ENCODE measurements at regions not wholly inside any gene's neighbourhood (a gene's known extent, or its start where the extent isn't known, plus 50 kb on each side); places are given as distances from the start of the nearest gene placed in this dataset.

GRCh38 chr10:129056734-129057689 is 410.0 kb upstream of the MGMT start:
- Histone ChIP-seq H3K4me3 (ENCODE audit: low read depth, low read length) (no peak overlapping the region), H3K79me2 (no peaks in the 10 kb centered on the region), H3K27ac (no peak overlapping the region), H3K4me2 (ENCODE audit: low read length) (no peak overlapping the region), H3K9me3 (ENCODE audit: control insufficient read depth, low read length) (no peaks in the 10 kb centered on the region), H3K36me3 (ENCODE audit: control insufficient read depth, insufficient read depth, low read length) (no peaks in the 10 kb centered on the region), H3K27me3 (ENCODE audit: control insufficient read depth, insufficient read depth, low read length) (no peaks in the 10 kb centered on the region), H3K4me1 (no peaks in the 10 kb centered on the region), H2AFZ (no peak overlapping the region), H3K9ac (no peak overlapping the region)
- TF ChIP-seq CTCF (IDR thresholded peaks at IDR 0.05), result no peak

DNA sequence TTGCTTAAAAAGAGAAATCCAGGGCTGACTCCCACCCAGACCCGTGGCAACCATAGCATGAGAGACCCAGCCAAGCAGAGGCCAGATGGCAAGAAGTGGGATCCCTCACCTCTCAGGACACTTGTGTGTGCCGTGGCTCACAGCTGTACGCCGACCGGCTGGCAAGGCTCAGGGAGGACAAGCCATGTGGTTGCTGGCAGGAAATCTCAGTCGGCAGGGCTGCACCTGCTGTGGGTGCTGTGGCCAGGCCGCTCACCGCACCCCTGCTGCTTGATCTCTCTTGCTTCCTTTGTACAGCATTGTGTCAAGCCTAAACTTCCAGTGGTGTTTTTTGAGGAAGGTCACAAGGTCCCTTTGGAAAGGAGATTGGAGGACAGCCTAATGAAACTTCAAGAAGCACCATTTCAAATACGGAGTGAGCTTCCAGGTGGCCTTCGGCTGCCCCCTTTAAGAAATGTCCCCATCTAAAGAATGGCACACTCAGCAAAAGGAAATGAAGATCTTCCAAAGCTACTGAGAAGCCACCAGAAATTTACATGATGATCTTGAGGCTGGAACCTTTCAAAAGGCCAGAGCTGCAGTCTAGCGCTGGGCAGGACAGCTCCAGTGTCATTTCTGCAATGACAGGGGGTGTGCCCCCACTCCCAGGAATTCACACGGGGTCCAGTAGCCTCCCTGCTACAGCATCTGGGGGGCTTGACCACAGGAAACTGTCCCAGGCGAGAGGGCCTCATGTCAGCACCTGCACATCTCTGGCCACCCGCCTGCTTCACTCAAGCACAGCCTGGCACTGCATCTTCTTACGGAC is 409.0 kb upstream of the MGMT start:
- no peak overlapping the region for H3K27ac ChIP-seq
- no peak overlapping the region for H2AFZ ChIP-seq
- no peaks in the 10 kb centered on the region for H3K9me3 ChIP-seq (ENCODE audit: control insufficient read depth, low read length)
- H3K4me2 ChIP-seq (ENCODE audit: low read length), result no peak overlapping the region
- no peak overlapping the region for H3K9ac ChIP-seq
- H3K4me1 ChIP-seq, result no peaks in the 10 kb centered on the region
- H3K36me3 ChIP-seq (ENCODE audit: control insufficient read depth, insufficient read depth, low read length), result no peaks in the 10 kb centered on the region
- no peaks in the 10 kb centered on the region for H3K27me3 ChIP-seq (ENCODE audit: control insufficient read depth, insufficient read depth, low read length)
- no peak for TF ChIP-seq CTCF (IDR thresholded peaks at IDR 0.05)
- no peak overlapping the region for H3K4me3 ChIP-seq (ENCODE audit: low read depth, low read length)
- no peaks in the 10 kb centered on the region for H3K79me2 ChIP-seq

DNA sequence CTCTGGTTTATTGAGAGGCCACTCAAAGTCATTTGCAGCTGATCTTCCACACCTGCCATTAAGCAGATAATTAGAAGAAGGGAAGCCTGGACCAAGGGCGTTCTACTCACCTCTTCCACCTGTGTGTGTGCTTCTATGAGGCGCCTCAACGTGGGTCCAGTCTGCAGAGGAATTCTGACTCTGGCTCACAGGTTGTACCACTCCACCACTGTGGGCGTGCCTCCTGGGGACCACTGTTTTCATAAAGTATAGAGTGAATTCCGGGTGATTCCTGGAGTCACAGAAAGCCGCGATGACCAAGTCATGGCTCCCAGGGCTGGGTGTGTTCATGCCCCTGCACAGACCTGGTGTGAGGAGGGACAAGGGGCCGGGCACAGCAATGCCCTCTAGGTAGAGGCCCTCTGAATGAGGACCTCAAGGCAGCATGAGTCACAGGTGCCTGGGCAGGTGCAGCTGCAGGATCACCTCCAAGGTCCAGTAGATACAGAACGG is 408.3 kb upstream of the MGMT start:
- H3K36me3 ChIP-seq (ENCODE audit: control insufficient read depth, insufficient read depth, low read length), result no peaks in the 10 kb centered on the region
- H3K9ac ChIP-seq, result no peak overlapping the region
- no peak overlapping the region for H3K27ac ChIP-seq

DNA sequence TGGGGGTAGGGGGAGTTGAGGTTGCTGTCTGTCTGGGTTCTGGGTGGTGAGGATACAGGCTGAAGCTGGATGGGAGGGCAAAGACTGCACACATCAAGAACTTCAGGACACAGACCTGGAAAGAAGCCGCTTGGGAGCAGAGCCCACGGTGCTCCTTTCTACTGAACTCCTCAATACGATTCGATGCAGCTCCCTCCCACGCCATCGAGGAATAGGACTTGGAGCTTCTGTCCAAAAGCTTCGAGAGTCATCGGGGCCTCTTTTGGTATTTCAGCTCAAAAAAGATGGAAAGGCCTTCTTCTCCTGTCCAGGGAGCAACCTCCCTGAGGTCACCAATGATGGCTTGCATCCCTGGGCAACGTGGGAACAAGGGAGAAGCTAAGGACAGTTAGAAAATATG is 407.1 kb upstream of the MGMT start:
- no peak overlapping the region for H3K4me3 ChIP-seq (ENCODE audit: low read depth, low read length)
- H3K36me3 ChIP-seq (ENCODE audit: control insufficient read depth, insufficient read depth, low read length), result no peaks in the 10 kb centered on the region
- no peaks in the 10 kb centered on the region for H3K9me3 ChIP-seq (ENCODE audit: control insufficient read depth, low read length)
- H3K27ac ChIP-seq, result no peak overlapping the region
- TF ChIP-seq CTCF (IDR thresholded peaks at IDR 0.05), result no peak
- no peak overlapping the region for H3K9ac ChIP-seq
- H3K4me1 ChIP-seq, result no peaks in the 10 kb centered on the region
- no peaks in the 10 kb centered on the region for H3K79me2 ChIP-seq
- H3K27me3 ChIP-seq (ENCODE audit: control insufficient read depth, insufficient read depth, low read length), result no peaks in the 10 kb centered on the region
- H2AFZ ChIP-seq, result no peak overlapping the region
- no peak overlapping the region for H3K4me2 ChIP-seq (ENCODE audit: low read length)

More for the DNA sequence above, 408.3 kb upstream of the MGMT start:
- no peak overlapping the region for H3K4me2 ChIP-seq (ENCODE audit: low read length)
- H3K9me3 ChIP-seq (ENCODE audit: control insufficient read depth, low read length), result no peaks in the 10 kb centered on the region
- no peaks in the 10 kb centered on the region for H3K27me3 ChIP-seq (ENCODE audit: control insufficient read depth, insufficient read depth, low read length)
- H3K79me2 ChIP-seq, result no peaks in the 10 kb centered on the region
- H3K4me1 ChIP-seq, result no peaks in the 10 kb centered on the region
- no peak for TF ChIP-seq CTCF (IDR thresholded peaks at IDR 0.05)
- no peak overlapping the region for H3K4me3 ChIP-seq (ENCODE audit: low read depth, low read length)
- no peak overlapping the region for H2AFZ ChIP-seq

Data from parathyroid adenoma (tissue), 2 donors.